VCaP (cell line): ENCODE measurements at regions not wholly inside any gene's neighbourhood (a gene's known extent, or its start where the extent isn't known, plus 50 kb on each side); places are given as distances from the start of the nearest gene placed in this dataset.

Source experiments
- H3K27ac ChIP-seq: fragments of 450-650 bp; 2 replicates; pipeline ENCODE4 v1.5.1; 2017
- TF ChIP-seq, protein P1 (sequence below): fragments of 450-650 bp; conservative IDR thresholded peaks from 2 replicates; pipeline ENCODE4 v1.5.1; 2017; ENCODE audit warnings: mild to moderate bottlenecking, moderate library complexity

DNA sequence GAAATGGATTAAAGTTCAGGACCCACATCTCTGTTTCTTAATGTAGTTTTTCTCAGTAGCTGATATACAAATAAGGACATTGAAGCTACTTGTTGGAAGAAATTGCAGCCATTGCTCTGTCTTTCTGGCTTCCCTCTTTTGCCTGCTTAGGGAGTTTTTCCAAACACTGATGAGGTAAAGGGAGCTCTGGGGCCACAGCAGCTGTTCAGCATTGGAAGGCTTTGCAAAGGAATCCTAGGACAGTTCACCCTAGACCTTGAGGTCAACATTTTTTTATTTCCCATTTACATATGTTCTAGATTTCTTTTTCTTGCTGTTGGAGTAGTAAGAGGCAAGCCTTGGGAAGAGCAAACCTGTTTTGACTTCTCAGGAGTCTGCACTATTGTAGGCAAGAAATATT lies 126.9 kb upstream of the PLPPR5 start:
- H3K27ac ChIP-seq: no peak overlapping the region
- TF ChIP-seq, protein P1, sequence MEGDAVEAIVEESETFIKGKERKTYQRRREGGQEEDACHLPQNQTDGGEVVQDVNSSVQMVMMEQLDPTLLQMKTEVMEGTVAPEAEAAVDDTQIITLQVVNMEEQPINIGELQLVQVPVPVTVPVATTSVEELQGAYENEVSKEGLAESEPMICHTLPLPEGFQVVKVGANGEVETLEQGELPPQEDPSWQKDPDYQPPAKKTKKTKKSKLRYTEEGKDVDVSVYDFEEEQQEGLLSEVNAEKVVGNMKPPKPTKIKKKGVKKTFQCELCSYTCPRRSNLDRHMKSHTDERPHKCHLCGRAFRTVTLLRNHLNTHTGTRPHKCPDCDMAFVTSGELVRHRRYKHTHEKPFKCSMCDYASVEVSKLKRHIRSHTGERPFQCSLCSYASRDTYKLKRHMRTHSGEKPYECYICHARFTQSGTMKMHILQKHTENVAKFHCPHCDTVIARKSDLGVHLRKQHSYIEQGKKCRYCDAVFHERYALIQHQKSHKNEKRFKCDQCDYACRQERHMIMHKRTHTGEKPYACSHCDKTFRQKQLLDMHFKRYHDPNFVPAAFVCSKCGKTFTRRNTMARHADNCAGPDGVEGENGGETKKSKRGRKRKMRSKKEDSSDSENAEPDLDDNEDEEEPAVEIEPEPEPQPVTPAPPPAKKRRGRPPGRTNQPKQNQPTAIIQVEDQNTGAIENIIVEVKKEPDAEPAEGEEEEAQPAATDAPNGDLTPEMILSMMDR: no peak

DNA sequence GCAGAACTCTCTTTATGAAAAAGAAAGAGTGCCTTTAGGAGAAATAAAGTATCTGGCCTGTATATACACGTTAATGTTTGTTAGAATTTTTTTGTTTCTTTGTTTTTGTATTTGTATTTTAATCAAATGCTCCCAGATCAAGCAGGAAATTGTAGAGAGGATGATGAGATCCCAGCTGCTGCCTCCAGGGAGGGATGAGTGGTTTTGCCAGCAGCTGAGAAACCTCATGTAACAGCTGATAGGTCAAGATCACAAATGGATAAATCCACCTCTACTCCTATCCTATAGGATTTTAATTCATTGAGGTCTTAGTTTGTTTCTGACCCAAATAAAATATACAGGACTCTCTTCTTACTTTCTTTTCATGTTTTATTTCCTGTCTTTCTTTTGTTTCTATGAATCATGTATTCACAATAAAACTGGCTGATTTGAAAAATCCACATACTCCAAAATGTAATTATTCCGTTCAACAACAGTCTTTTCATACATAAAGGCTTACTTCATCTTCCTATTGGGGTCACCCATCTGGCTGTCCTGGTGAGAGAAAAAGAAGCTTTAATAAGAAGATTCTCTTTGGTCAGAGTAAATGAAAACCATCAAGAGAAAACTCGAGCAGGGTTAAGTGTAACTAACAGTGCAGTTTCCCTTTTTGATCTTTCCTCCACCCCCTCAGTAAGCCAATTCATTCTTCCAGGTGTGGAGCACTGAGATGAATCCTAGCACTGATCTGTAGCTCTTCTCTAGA lies 129.3 kb upstream of the PLPPR5 start:
- TF ChIP-seq, protein P1: no peak

DNA sequence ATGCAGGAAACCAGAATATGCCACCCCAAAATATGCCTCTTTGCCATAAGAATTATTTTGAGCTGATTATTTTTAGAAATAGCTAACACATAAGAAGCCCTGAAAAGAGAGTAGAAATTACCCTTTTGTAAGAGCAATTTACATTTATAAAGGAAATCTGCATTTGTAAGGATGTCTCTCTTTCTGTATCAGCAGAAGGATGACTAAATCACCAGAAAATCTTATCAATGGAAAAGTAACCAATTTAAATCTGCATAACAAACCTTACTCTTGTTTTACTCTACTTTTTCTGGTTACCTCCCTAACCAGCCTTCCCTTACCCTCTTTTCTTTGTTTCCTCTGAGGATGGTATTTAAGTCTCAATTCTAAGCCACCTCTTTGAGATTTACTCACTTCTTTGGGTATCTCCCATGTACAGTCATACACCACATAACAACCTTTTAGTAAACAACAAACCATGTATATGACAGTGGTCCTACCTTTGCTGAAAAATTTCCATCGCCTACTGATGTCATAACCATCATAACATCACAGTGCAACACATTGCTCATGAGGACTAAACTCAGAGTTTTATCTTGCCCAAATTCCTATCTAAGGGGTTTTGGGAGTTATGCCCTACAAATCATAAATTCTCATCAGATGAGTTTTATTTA lies 126.6 kb upstream of the PLPPR4 start:
- H3K27ac ChIP-seq: no peak overlapping the region
- TF ChIP-seq, protein P1: no peak

More for the DNA sequence above, 129.3 kb upstream of the PLPPR5 start:
- no peak overlapping the region for H3K27ac ChIP-seq

GRCh38 chr1:99139876-99140275 lies 124.4 kb upstream of the PLPPR4 start:
- TF ChIP-seq, protein P1: no peak
- no peak overlapping the region for H3K27ac ChIP-seq

DNA sequence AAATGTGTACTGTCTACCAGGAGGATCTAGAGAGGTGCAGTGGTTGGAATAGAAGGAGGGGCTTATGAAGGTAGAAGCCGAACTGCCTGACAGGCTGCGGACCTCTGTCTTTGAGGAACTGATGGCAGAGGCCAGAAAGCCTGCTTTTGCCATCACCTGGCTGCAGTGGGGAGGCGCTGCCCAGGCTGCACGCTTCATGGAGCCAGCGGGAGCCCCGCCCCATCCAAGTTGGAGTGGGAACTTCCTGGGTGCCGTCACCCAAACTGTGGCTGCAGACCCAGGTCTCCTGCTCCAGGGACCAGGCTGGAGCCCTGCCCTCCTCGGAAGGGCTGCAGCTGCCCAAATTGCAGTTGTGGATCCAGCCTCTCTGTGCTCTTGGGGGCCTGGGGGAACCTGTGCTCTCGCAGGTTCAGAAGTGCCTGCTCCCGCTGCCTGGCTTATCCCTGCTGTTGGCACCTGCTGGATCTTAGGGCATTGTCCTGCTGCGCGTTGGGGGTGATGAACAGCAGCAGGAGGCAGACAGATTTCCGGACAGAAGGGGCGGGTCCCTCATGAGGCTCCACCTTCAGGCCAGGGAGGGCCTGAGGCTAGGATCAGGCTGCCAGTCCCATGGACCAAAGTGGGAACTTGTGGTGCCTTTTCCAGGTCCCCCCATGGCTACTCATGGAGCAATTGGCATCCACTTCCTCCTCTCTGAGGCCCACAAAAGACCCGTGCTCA lies 118.0 kb upstream of the PLPPR4 start:
- TF ChIP-seq, protein P1: no peak

GRCh38 chr1:99149952-99150351 lies 114.3 kb upstream of the PLPPR4 start:
- TF ChIP-seq, protein P1: no peak
- no peak overlapping the region for H3K27ac ChIP-seq

More for the DNA sequence above, 118.0 kb upstream of the PLPPR4 start:
- no peak overlapping the region for H3K27ac ChIP-seq

DNA sequence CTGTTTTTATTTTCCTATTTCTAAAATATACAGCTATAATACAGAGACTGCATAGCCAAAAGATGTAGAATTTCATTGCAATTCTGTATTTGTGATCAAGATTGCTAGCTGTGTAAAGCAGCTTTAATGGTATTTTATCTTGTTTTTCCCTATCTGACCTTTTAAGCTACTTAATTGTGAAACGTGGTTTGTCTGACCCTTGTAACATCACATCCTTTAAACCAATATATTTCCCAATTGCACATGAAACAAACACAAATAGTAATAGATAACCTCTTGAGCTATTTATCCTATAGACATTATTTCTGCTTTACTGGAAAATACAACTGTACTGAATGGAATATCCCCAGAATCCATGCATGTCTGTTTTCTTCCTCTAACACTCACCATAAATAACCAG lies 112.2 kb upstream of the PLPPR4 start:
- TF ChIP-seq, protein P1: no peak
- H3K27ac ChIP-seq: no peak overlapping the region
